Gastroesophageal sphincter (tissue), 3 donors: ENCODE measurements at regions not wholly inside any gene's neighbourhood (a gene's known extent, or its start where the extent isn't known, plus 50 kb on each side); places are given as distances from the start of the nearest gene placed in this dataset.

ENCODE experiments used
- EP300 ChIP-seq: sonication (generic); formaldehyde crosslinking; IDR thresholded peaks from one replicate; pipeline ENCODE4 v1.6.1; 2017; ENCODE audit warnings: antibody characterized with exemption, mild to moderate bottlenecking
- POLR2A ChIP-seq, 2 donors: fragments of 450-650 bp; IDR thresholded peaks; one replicate each; pipeline ENCODE4 v1.6.1; 2017; ENCODE audit warnings: antibody characterized with exemption in 2 of 2, mild to moderate bottlenecking in 2 of 2, moderate library complexity in 1 of 2
- POLR2AphosphoS5 ChIP-seq: sonication (generic); formaldehyde crosslinking; IDR thresholded peaks from one replicate; pipeline ENCODE4 v1.6.1; 2017; ENCODE audit warnings: antibody characterized with exemption
- TF ChIP-seq, protein P1 (sequence below), 4 experiments: fragments of 200-600 bp in 2 of 4; fragments of 450-650 bp in 2 of 4; sonication (generic) in 1 of 4; IDR thresholded peaks; one replicate each; pipeline ENCODE4 v1.5.1; 2017 to 2019; ENCODE audit warnings: antibody characterized with exemption in 4 of 4, mild to moderate bottlenecking in 2 of 4, moderate library complexity in 2 of 4

DNA sequence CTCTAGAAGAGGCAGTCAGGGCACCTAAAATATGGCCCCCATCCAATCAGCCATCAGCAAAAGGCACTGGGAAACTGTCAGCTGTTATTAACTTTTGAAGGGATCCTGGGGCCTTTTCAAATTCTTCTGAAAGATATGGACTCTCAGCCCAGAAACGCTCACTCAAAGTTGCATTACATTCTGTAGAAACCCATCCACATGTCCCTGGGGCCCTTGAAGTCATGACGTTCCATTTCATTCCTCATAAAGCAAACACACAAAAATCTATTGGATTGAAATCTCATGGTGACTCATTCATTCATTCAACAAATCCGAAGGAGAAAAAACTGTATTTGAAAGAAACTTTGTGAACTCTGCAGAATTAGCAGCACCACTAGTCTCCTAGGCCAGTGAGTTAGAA, 215.3 kb downstream of the C16orf95 start:
- TF ChIP-seq, protein P1, sequence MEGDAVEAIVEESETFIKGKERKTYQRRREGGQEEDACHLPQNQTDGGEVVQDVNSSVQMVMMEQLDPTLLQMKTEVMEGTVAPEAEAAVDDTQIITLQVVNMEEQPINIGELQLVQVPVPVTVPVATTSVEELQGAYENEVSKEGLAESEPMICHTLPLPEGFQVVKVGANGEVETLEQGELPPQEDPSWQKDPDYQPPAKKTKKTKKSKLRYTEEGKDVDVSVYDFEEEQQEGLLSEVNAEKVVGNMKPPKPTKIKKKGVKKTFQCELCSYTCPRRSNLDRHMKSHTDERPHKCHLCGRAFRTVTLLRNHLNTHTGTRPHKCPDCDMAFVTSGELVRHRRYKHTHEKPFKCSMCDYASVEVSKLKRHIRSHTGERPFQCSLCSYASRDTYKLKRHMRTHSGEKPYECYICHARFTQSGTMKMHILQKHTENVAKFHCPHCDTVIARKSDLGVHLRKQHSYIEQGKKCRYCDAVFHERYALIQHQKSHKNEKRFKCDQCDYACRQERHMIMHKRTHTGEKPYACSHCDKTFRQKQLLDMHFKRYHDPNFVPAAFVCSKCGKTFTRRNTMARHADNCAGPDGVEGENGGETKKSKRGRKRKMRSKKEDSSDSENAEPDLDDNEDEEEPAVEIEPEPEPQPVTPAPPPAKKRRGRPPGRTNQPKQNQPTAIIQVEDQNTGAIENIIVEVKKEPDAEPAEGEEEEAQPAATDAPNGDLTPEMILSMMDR (IDR thresholded peaks at IDR 0.05): no peak
- TF ChIP-seq POLR2A (IDR thresholded peaks at IDR 0.05): no peak
- TF ChIP-seq EP300: no peak
- TF ChIP-seq POLR2AphosphoS5: no peak
